ENCODE measurements at regions not wholly inside any gene's neighbourhood (a gene's known extent, or its start where the extent isn't known, plus 50 kb on each side); places are given as distances from the start of the nearest gene placed in this dataset.

DNA sequence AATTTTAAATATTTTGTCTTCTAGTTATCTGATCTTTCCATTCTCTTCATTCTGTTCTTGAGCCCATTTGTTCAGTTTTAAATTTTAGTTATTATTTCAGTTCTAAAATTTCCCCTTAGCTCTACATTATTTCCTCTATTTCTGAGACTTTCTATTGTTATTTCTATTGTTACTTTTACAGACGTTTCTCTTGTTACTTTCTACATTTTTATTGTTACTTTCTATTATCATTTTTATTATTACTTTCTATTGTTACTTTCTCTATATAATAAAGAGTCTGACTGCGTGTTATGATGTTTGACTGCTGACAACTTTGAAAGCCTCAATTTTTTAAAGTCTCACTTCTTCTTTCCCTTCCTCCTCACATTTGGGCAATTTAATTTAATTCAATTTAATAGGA lies 915.7 kb upstream of the PCDH20 start:
- intact Hi-C loops (cut with DNase I), result no loop called here
- H3K4me1 ChIP-seq, result no peaks in the 10 kb centered on the region
- H3K27ac ChIP-seq, result no peak overlapping the region
- no peaks in the 10 kb centered on the region for H3K27me3 ChIP-seq
- no peak for DNase-seq
- no peak overlapping the region for H3K4me3 ChIP-seq (replicated peaks in 1 of 3)
- no peak for TF ChIP-seq POLR2A (IDR thresholded peaks at IDR 0.05)
- TF ChIP-seq, protein P1, sequence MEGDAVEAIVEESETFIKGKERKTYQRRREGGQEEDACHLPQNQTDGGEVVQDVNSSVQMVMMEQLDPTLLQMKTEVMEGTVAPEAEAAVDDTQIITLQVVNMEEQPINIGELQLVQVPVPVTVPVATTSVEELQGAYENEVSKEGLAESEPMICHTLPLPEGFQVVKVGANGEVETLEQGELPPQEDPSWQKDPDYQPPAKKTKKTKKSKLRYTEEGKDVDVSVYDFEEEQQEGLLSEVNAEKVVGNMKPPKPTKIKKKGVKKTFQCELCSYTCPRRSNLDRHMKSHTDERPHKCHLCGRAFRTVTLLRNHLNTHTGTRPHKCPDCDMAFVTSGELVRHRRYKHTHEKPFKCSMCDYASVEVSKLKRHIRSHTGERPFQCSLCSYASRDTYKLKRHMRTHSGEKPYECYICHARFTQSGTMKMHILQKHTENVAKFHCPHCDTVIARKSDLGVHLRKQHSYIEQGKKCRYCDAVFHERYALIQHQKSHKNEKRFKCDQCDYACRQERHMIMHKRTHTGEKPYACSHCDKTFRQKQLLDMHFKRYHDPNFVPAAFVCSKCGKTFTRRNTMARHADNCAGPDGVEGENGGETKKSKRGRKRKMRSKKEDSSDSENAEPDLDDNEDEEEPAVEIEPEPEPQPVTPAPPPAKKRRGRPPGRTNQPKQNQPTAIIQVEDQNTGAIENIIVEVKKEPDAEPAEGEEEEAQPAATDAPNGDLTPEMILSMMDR (IDR thresholded peaks at IDR 0.05), result no peak
- no peaks in the 10 kb centered on the region for H3K9me3 ChIP-seq
- H3K36me3 ChIP-seq, result no peaks in the 10 kb centered on the region
- 88 to 89% methylated on average over 2 of the region's 2 CpGs for WGBS, 2 donors

DNA sequence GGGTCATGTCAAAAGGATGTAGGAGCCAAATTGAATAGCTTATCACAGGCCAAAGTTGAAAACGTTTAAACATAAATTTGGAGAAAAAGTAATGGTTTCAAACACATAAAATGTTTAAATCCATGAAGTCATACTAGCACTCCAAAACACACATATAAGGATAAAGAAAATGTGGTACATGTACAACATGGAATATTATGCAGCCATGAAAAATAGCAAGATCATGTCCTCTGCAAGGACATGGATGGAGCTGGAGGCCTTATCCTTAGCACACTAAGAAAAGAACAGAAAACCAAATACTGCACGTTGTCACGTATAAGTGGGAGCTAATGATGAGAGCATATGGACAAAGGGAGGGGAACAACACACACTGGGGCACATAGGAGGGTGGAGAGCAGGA lies 911.7 kb upstream of the PCDH20 start:
- TF ChIP-seq POLR2A (IDR thresholded peaks at IDR 0.05), result no peak
- TF ChIP-seq, protein P1 (IDR thresholded peaks at IDR 0.05), result no peak
- no peak for DNase-seq
- intact Hi-C loops (cut with DNase I), result no loop called here
- Histone ChIP-seq H3K4me1 (no peaks in the 10 kb centered on the region), H3K36me3 (no peaks in the 10 kb centered on the region), H3K27ac (no peak overlapping the region), H3K27me3 (no peaks in the 10 kb centered on the region), H3K9me3 (no peaks in the 10 kb centered on the region), H3K4me3 (replicated peaks in 1 of 3) (no peak overlapping the region)
- WGBS, 2 donors, result 88 to 91% methylated on average over 3 of the region's 3 CpGs

DNA sequence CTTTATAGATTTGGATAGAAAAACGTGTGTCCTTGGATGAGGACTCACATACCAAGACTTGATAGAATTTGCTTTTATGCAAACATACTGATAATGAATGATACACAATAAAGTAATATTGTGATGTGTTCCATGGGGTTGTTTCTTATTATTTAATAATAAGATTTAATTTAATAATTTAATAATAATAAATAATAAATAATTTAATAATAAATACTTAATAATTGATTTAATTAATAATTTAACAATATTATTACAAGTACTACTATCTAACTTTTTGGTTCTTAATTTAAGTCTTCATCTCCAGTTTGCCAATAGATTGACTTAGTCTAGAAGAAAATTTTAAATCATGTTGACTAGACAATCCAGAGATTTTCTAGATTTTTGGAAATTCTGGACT lies 909.2 kb upstream of the PCDH20 start:
- TF ChIP-seq, protein P1 (IDR thresholded peaks at IDR 0.05), result no peak
- no peak for TF ChIP-seq POLR2A (IDR thresholded peaks at IDR 0.05)
- no peak overlapping the region for H3K4me3 ChIP-seq (replicated peaks in 1 of 3)
- 53 to 59% methylated on average over 1 of the region's 1 CpG for WGBS, 2 donors
- H3K9me3 ChIP-seq, result no peaks in the 10 kb centered on the region
- H3K27me3 ChIP-seq, result no peaks in the 10 kb centered on the region
- DNase-seq, result no peak
- H3K27ac ChIP-seq, result no peak overlapping the region
- H3K4me1 ChIP-seq, result no peaks in the 10 kb centered on the region
- no peaks in the 10 kb centered on the region for H3K36me3 ChIP-seq
- intact Hi-C loops (cut with DNase I), result no loop called here

DNA sequence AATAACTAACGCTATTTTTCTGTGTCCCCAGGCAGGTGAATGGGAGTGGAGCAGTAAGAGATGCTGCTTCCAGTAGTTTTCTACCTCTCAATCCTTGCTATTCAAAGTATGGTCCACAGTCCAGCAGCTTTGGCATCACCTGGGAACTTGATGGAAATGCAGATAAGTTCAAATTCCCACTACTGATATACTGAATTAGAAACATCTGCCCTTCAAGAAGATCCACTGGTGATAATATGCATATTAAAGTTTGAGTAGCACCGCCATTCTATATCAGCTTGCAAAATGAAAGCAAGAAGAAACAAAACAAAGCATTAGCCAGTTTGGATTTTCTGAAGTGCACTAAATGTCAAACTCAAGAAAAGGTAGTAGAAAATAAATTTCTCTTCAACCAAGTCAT lies 906.2 kb upstream of the PCDH20 start:
- no peak for DNase-seq
- H3K4me1 ChIP-seq, result no peaks in the 10 kb centered on the region
- 88 to 89% methylated on average over 2 of the region's 2 CpGs for WGBS, 2 donors
- H3K27ac ChIP-seq, result no peak overlapping the region
- intact Hi-C loops (cut with DNase I), result no loop called here
- H3K9me3 ChIP-seq, result no peaks in the 10 kb centered on the region
- no peaks in the 10 kb centered on the region for H3K36me3 ChIP-seq
- TF ChIP-seq, protein P1 (IDR thresholded peaks at IDR 0.05), result no peak
- no peak for TF ChIP-seq POLR2A (IDR thresholded peaks at IDR 0.05)
- H3K27me3 ChIP-seq, result no peaks in the 10 kb centered on the region
- H3K4me3 ChIP-seq (replicated peaks in 1 of 3), result no peak overlapping the region

DNA sequence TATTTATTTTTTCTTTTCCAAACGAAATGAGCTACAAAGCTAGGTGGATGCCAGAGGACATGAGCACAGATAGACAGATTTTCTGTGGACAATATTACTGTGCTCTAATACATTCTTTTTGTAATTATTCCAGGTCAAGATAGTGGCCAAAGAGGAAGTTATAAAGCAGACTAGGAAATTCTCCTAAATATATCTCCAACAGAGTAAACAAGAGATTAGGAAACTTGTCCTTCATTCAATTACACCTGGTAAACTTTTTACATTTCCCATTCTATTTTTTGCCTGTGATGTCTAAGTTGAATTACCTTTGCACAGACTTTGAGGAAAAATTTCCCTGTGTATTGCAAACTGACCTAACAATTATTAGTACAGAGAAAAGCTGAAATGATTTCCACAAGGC lies 905.5 kb upstream of the PCDH20 start:
- WGBS, 2 donors, result 27 to 40% methylated on average over 1 of the region's 1 CpG
- no peak overlapping the region for H3K4me3 ChIP-seq (replicated peaks in 1 of 3)
- H3K4me1 ChIP-seq, result no peaks in the 10 kb centered on the region
- intact Hi-C loops (cut with DNase I), result no loop called here
- H3K9me3 ChIP-seq, result no peaks in the 10 kb centered on the region
- TF ChIP-seq, protein P1 (IDR thresholded peaks at IDR 0.05), result no peak
- no peak for TF ChIP-seq POLR2A (IDR thresholded peaks at IDR 0.05)
- no peaks in the 10 kb centered on the region for H3K27me3 ChIP-seq
- no peaks in the 10 kb centered on the region for H3K36me3 ChIP-seq
- DNase-seq, result no peak
- no peak overlapping the region for H3K27ac ChIP-seq
